ENCODE measurements at regions not wholly inside any gene's neighbourhood (a gene's known extent, or its start where the extent isn't known, plus 50 kb on each side); places are given as distances from the start of the nearest gene placed in this dataset.

DNA sequence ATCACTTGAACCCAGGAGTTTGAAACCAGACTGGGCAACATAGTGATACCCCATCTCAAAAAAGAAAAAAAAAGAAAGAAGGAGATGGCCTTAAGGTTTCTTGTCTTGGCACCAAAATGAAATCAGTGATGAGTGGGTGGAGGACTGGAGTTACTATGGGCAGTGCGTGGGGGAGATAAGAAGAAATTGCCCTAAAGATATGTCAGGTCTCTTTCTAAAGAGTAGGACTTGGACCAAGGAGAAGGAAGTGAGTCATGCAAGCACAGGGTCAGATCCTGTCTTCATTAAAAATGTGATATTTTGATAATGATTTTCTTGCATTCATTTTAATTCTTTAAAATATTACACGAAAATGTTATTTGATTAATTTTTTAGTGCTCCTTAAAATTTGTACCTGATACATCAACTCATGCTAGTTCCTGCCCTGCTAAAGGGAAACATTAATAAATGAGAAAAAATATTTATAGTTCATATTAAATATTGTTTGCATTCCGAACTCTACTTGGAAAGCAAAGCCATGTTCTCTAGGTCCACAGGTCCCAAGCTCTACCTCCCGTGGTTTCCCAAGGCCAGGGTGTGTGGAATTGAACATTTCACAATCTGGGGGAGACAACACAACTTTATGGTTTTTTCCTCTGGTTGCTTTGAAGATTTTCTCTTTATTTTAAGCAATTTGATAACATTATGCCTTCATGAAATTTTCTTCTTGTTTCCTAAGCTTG, 62.6 kb upstream of the CTLA4 start:
- Histone ChIP-seq H4K20me1 (ENCODE audit: insufficient read depth, low read length) (no peaks in the 10 kb centered on the region), H3K9ac (ENCODE audit: low read length) (no peak overlapping the region), H3K9me3 (ENCODE audit: insufficient read depth, low read length) (peaks cover 24% of the 10 kb centered on the region), H3K27ac (ENCODE audit: low read length) (no peak overlapping the region), H3K79me2 (ENCODE audit: low read length) (no peaks in the 10 kb centered on the region), H3K4me3 (ENCODE audit: low read length) (no peak overlapping the region), H3K36me3 (replicated peaks; ENCODE audit: low read depth, low read length) (peaks cover 15% of the 10 kb centered on the region), H3K27me3 (ENCODE audit: low read depth, low read length) (peaks cover 61% of the 10 kb centered on the region), H3K4me1 (ENCODE audit: low read length) (peaks cover 5% of the 10 kb centered on the region), H2AFZ (ENCODE audit: low read depth, low read length) (no peak overlapping the region), H3K4me2 (ENCODE audit: low read length) (no peak overlapping the region)
- TF ChIP-seq EZH2phosphoT487 (IDR thresholded peaks at IDR 0.05; ENCODE audit: low read depth): no peak
- TF ChIP-seq CTCF (IDR thresholded peaks at IDR 0.05; ENCODE audit: low read depth, low read length): no peak

DNA sequence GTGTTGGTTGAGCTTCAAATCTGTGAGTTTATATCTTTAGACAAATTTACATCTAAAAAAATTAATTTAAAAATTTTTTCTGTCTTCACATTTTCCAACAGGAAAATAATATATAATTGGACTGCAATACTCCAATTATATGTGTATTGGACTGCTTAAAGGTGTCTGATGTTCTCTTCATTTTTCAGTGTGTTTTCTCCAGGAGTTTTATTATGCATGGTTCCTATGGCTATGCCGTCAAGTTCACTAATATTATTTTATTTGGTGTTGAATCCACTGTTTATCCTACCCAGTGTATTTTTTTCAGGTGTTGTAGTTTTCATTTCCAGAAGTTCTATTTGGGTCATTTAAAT, 62.1 kb upstream of the CTLA4 start:
- H3K4me2 ChIP-seq (ENCODE audit: low read length): no peak overlapping the region

DNA sequence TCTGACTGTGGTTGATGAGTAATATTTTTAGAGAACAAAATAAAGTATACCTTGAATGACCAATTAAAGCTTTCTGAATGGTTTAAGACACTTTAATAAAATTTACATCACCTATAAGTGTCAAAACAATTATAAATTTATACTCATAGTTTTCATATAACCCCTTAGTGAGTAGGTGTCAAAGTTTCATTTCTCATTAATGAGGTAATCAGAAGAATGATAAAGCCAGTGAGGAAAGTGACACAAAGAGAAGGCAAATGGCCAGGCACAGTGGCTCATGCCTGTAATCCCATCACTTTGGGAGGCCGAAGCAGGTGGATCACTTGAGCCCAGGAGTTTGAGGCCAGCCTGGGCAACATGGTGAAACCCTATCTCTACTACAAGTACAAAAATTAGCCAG, 60.8 kb upstream of the CTLA4 start:
- Histone ChIP-seq H3K36me3 (replicated peaks; ENCODE audit: low read depth, low read length) (peaks cover 4% of the 10 kb centered on the region), H3K9me3 (ENCODE audit: insufficient read depth, low read length) (peaks cover 14% of the 10 kb centered on the region), H3K9ac (ENCODE audit: low read length) (no peak overlapping the region), H3K27ac (ENCODE audit: low read length) (no peak overlapping the region), H3K4me1 (ENCODE audit: low read length) (peaks cover 5% of the 10 kb centered on the region), H3K4me2 (ENCODE audit: low read length) (no peak overlapping the region), H2AFZ (ENCODE audit: low read depth, low read length) (no peak overlapping the region), H3K4me3 (ENCODE audit: low read length) (no peak overlapping the region), H3K27me3 (ENCODE audit: low read depth, low read length) (peaks cover 56% of the 10 kb centered on the region), H3K79me2 (ENCODE audit: low read length) (no peaks in the 10 kb centered on the region), H4K20me1 (ENCODE audit: insufficient read depth, low read length) (no peaks in the 10 kb centered on the region)
- no peak for TF ChIP-seq CTCF (IDR thresholded peaks at IDR 0.05; ENCODE audit: low read depth, low read length)
- no peak for TF ChIP-seq EZH2phosphoT487 (IDR thresholded peaks at IDR 0.05; ENCODE audit: low read depth)

More for the DNA sequence above, 62.1 kb upstream of the CTLA4 start:
- H3K79me2 ChIP-seq (ENCODE audit: low read length): no peaks in the 10 kb centered on the region
- no peak overlapping the region for H3K4me3 ChIP-seq (ENCODE audit: low read length)
- H3K27ac ChIP-seq (ENCODE audit: low read length): no peak overlapping the region
- H3K27me3 ChIP-seq (ENCODE audit: low read depth, low read length): peaks cover 65% of the 10 kb centered on the region
- no peaks in the 10 kb centered on the region for H4K20me1 ChIP-seq (ENCODE audit: insufficient read depth, low read length)
- peaks cover 24% of the 10 kb centered on the region for H3K9me3 ChIP-seq (ENCODE audit: insufficient read depth, low read length)
- no peak for TF ChIP-seq EZH2phosphoT487 (IDR thresholded peaks at IDR 0.05; ENCODE audit: low read depth)
- TF ChIP-seq CTCF (IDR thresholded peaks at IDR 0.05; ENCODE audit: low read depth, low read length): no peak
- H2AFZ ChIP-seq (ENCODE audit: low read depth, low read length): no peak overlapping the region
- H3K9ac ChIP-seq (ENCODE audit: low read length): no peak overlapping the region
- no peaks in the 10 kb centered on the region for H3K4me1 ChIP-seq (ENCODE audit: low read length)
- H3K36me3 ChIP-seq (replicated peaks; ENCODE audit: low read depth, low read length): peaks cover 15% of the 10 kb centered on the region

DNA sequence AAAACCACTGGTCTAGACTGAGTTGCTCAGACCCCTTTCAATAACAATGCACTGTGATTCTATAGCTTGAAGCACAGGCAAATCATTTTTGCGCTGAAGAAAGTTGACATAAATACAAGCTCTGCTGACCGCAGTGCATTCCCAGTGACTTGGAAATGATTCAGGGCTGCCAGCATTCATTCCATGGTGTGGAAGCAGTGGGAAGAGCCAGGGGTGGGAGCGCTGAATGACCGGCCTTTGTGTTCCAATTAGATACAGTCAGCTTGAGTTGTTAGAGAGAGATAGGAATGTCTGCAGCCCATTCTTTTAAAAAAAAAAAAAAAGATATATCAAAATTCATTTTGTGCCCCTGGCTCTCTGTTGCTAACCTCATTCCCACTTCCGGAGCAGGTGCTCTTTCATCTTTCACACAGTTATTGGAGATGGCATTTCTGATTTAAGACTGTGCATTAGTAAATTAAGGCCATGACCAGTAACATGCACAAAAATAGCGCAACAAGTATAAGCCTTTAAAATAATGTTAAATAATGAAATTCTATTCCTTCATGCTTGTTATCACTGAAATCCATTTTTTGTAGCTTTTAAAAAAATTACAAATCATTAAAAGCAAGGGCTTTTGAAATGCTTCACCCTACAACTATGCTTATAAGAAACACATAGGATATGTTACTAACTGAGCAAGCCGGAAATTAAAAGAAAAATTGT, 59.4 kb upstream of the CTLA4 start:
- H3K9me3 ChIP-seq (ENCODE audit: insufficient read depth, low read length): peaks cover 14% of the 10 kb centered on the region
- H3K4me1 ChIP-seq (ENCODE audit: low read length): peaks cover 10% of the 10 kb centered on the region
- no peaks in the 10 kb centered on the region for H4K20me1 ChIP-seq (ENCODE audit: insufficient read depth, low read length)
- no peak overlapping the region for H3K4me3 ChIP-seq (ENCODE audit: low read length)
- H3K27ac ChIP-seq (ENCODE audit: low read length): no peak overlapping the region
- H3K79me2 ChIP-seq (ENCODE audit: low read length): no peaks in the 10 kb centered on the region
- H3K27me3 ChIP-seq (ENCODE audit: low read depth, low read length): peaks cover 58% of the 10 kb centered on the region
- no peak for TF ChIP-seq EZH2phosphoT487 (IDR thresholded peaks at IDR 0.05; ENCODE audit: low read depth)
- TF ChIP-seq CTCF (IDR thresholded peaks at IDR 0.05; ENCODE audit: low read depth, low read length): no peak
- H3K36me3 ChIP-seq (replicated peaks; ENCODE audit: low read depth, low read length): peaks cover 3% of the 10 kb centered on the region
- H2AFZ ChIP-seq (ENCODE audit: low read depth, low read length): no peak overlapping the region
- no peak overlapping the region for H3K4me2 ChIP-seq (ENCODE audit: low read length)
- H3K9ac ChIP-seq (ENCODE audit: low read length): no peak overlapping the region
